H1 (cell line): ENCODE measurements at regions not wholly inside any gene's neighbourhood (a gene's known extent, or its start where the extent isn't known, plus 50 kb on each side); places are given as distances from the start of the nearest gene placed in this dataset.
A peak's percentile ranks its signal among the peaks of the same experiment; 100 is the strongest.

Experiments used
- CTCF ChIA-PET: fragments of 300-600 bp; sonication (Branson Sonifier 250); formaldehyde crosslinking; loops from one replicate; lab custom pipeline; 2021; ENCODE audit not compliant: partially characterized antibody; lab: Charles Lee
- POLR2A ChIA-PET: fragments of 300-600 bp; sonication (Branson Sonifier 250); formaldehyde crosslinking; loops from one replicate; lab custom pipeline; 2021; ENCODE audit warnings: inconsistent platforms; ENCODE audit not compliant: partially characterized antibody; lab: Charles Lee
- DNase-seq, 2 experiments: peaks; one replicate each; pipeline versions ENCODE4 v3.0.0 to v3.0.0-alpha.2; 2010 to 2022; ENCODE audit warnings: low spot score in 2 of 2, low read depth in 1 of 2, mixed read lengths in 1 of 2
- FAIRE-seq: peaks from 2 replicates; lab custom pipeline; 2011; peaks lifted over from hg19 to GRCh38; lab: Jason Lieb, UNC
- H2AFZ ChIP-seq: 2 replicates; pipeline ENCODE4 v1.8.1; 2012; ENCODE audit warnings: low read length, inconsistent platforms
- H2AK5ac ChIP-seq: 2 replicates; pipeline ENCODE4 v1.6.1; 2013; ENCODE audit warnings: low read depth, low read length
- H2BK120ac ChIP-seq: replicated peaks from 2 replicates; pipeline ENCODE3; 2013; ENCODE audit warnings: low read depth, low read length, inconsistent platforms
- H2BK12ac ChIP-seq: 2 replicates; pipeline ENCODE4 v1.6.1; 2013; ENCODE audit warnings: low read depth, low read length
- H2BK15ac ChIP-seq: 2 replicates; pipeline ENCODE4 v1.6.1; 2013; ENCODE audit warnings: low read length
- H2BK20ac ChIP-seq: 2 replicates; pipeline ENCODE4 v1.6.1; 2013; ENCODE audit warnings: low read length
- H2BK5ac ChIP-seq: 2 replicates; pipeline ENCODE4 v1.6.1; 2013; ENCODE audit warnings: low read depth, low read length
- H3K14ac ChIP-seq: 2 replicates; pipeline ENCODE4 v1.6.1; 2013; ENCODE audit warnings: inconsistent platforms; ENCODE audit not compliant: insufficient read length
- H3K18ac ChIP-seq: 2 replicates; pipeline ENCODE4 v1.6.1; 2013; ENCODE audit warnings: low read length; ENCODE audit errors: extremely low read depth
- H3K23ac ChIP-seq: 2 replicates; pipeline ENCODE4 v1.6.1; 2013; ENCODE audit warnings: inconsistent platforms; ENCODE audit not compliant: insufficient read length
- H3K23me2 ChIP-seq: 2 replicates; pipeline ENCODE4 v1.6.1; 2013; ENCODE audit warnings: low read depth, low read length
- H3K27ac ChIP-seq: 2 replicates; pipeline ENCODE4 v1.6.1; 2011; ENCODE audit warnings: low read depth, low read length, inconsistent platforms
- H3K27me3 ChIP-seq, 4 experiments: replicated peaks in 1 of 4; 1 replicate in 1 of 4; 2 replicates in 3 of 4; pipeline versions ENCODE4 v1.6.1 to v1.8.1; 2011 to 2013; ENCODE audit warnings: low read length in 3 of 4, mild to moderate bottlenecking in 3 of 4, inconsistent platforms in 2 of 4, mixed read lengths in 2 of 4, moderate library complexity in 1 of 4; ENCODE audit not compliant: control insufficient read depth in 3 of 4, insufficient read depth in 3 of 4; ENCODE audit errors: extremely low read depth in 1 of 4
- H3K36me3 ChIP-seq, 4 experiments: 2 replicates each; pipeline versions ENCODE4 v1.6.1 to v1.8.1; 2011 to 2013; ENCODE audit warnings: mild to moderate bottlenecking in 4 of 4, low read length in 3 of 4, moderate library complexity in 2 of 4, control low read depth in 1 of 4, inconsistent platforms in 1 of 4; ENCODE audit not compliant: insufficient read depth in 4 of 4, control insufficient read depth in 2 of 4
- H3K4ac ChIP-seq: replicated peaks from 2 replicates; pipeline ENCODE3; 2013; ENCODE audit warnings: low read length, low read depth, mixed read lengths, inconsistent platforms; ENCODE audit not compliant: insufficient read length
- H3K4me1 ChIP-seq, 4 experiments: replicated peaks in 1 of 4; 1 replicate in 1 of 4; 2 replicates in 3 of 4; pipeline versions ENCODE4 v1.6.1 to v1.8.1; 2011 to 2013; ENCODE audit warnings: low read length in 3 of 4, inconsistent platforms in 2 of 4, mixed read lengths in 1 of 4; ENCODE audit not compliant: insufficient read depth in 4 of 4, control insufficient read depth in 3 of 4
- H3K4me2 ChIP-seq, 2 experiments: 2 replicates each; pipeline versions ENCODE4 v1.6.1 to v1.8.1; 2011 to 2013; ENCODE audit warnings: low read depth in 2 of 2, low read length in 2 of 2, control low read depth in 1 of 2, inconsistent platforms in 1 of 2, mild to moderate bottlenecking in 1 of 2; ENCODE audit not compliant: insufficient read depth in 1 of 2
- H3K4me3 ChIP-seq, 4 experiments: fragments of 200-600, 300-600 bp in 1 of 4; sonication (generic), shearing (Covaris generic), sonication (Bioruptor Twin) in 1 of 4; 2 replicates each; pipeline versions ENCODE4 v1.5.1 to v1.8.1; 2011 to 2016; ENCODE audit warnings: low read length in 4 of 4, low read depth in 3 of 4, control low read depth in 2 of 4, inconsistent platforms in 2 of 4, mild to moderate bottlenecking in 2 of 4, mixed read lengths in 1 of 4, moderate library complexity in 1 of 4; ENCODE audit not compliant: insufficient read depth in 2 of 4; ENCODE audit errors: extremely low read depth in 1 of 4
- H3K56ac ChIP-seq: replicated peaks from 2 replicates; pipeline ENCODE3; 2013; ENCODE audit warnings: low read depth, mild to moderate bottlenecking, mixed read lengths, low read length, inconsistent platforms; ENCODE audit not compliant: insufficient read length
- H3K79me1 ChIP-seq: 2 replicates; pipeline ENCODE4 v1.6.1; 2013; ENCODE audit warnings: low read depth, low read length, control low read depth
- H3K79me2 ChIP-seq, 2 experiments: 2 replicates each; pipeline versions ENCODE4 v1.6.1 to v1.8.1; 2012 to 2013; ENCODE audit warnings: low read length in 2 of 2, mild to moderate bottlenecking in 2 of 2, inconsistent platforms in 1 of 2; ENCODE audit not compliant: insufficient read depth in 2 of 2, control insufficient read depth in 1 of 2
- H3K9ac ChIP-seq, 4 experiments: replicated peaks in 1 of 4; 1 replicate in 1 of 4; 2 replicates in 3 of 4; pipeline versions ENCODE4 v1.6.1 to v1.8.1; 2011 to 2013; ENCODE audit warnings: low read depth in 3 of 4, low read length in 3 of 4, control low read depth in 2 of 4, mild to moderate bottlenecking in 2 of 4, moderate library complexity in 2 of 4, inconsistent platforms in 1 of 4; ENCODE audit errors: extremely low read depth in 1 of 4
- H3K9me3 ChIP-seq, 2 experiments: 2 replicates each; pipeline versions ENCODE4 v1.6.1 to v1.8.1; 2012 to 2013; ENCODE audit warnings: mild to moderate bottlenecking in 2 of 2, moderate library complexity in 2 of 2, control low read depth in 1 of 2, inconsistent platforms in 1 of 2, low read depth in 1 of 2, low read length in 1 of 2, mixed read lengths in 1 of 2; ENCODE audit not compliant: insufficient read depth in 2 of 2
- H4K20me1 ChIP-seq, 2 experiments: replicated peaks in 1 of 2; 2 replicates each; pipeline versions ENCODE3 to v1.8.1; 2011 to 2013; ENCODE audit warnings: inconsistent platforms in 2 of 2, low read length in 2 of 2, mild to moderate bottlenecking in 1 of 2; ENCODE audit not compliant: insufficient read depth in 2 of 2, control insufficient read depth in 1 of 2
- H4K5ac ChIP-seq: 2 replicates; pipeline ENCODE4 v1.6.1; 2013; ENCODE audit warnings: low read length, low read depth, mixed read lengths, inconsistent platforms; ENCODE audit not compliant: insufficient read length
- H4K8ac ChIP-seq: 2 replicates; pipeline ENCODE4 v1.8.0; 2013; ENCODE audit warnings: mild to moderate bottlenecking, moderate library complexity, low read length, inconsistent platforms; ENCODE audit not compliant: insufficient read depth; ENCODE audit errors: extremely low read depth
- H4K91ac ChIP-seq: replicated peaks from 2 replicates; pipeline ENCODE3; 2013; ENCODE audit warnings: low read length, mixed read lengths, inconsistent platforms; ENCODE audit not compliant: insufficient read length
- BRCA1 ChIP-seq: IDR thresholded peaks from 2 replicates; pipeline ENCODE4 v1.6.1; 2012; ENCODE audit warnings: low read depth, low read length, improper control_type of control experiment
- FOSL1 ChIP-seq: IDR thresholded peaks from 2 replicates; pipeline ENCODE4 v1.6.1; 2011; ENCODE audit warnings: mild to moderate bottlenecking, low read depth, low read length, moderate library complexity; ENCODE audit not compliant: insufficient read depth
- RAD21 ChIP-seq, 2 experiments: IDR thresholded peaks in 1 of 2; conservative IDR thresholded peaks in 1 of 2; 2 replicates each; pipeline ENCODE4 v1.6.1; 2011; ENCODE audit warnings: low read depth in 2 of 2, low read length in 2 of 2, improper control_type of control experiment in 1 of 2, inconsistent platforms in 1 of 2, mild to moderate bottlenecking in 1 of 2, moderate library complexity in 1 of 2
- RXRA ChIP-seq: IDR thresholded peaks from 2 replicates; pipeline ENCODE4 v1.6.1; 2011; ENCODE audit warnings: low read depth, mild to moderate bottlenecking, low read length, moderate library complexity; ENCODE audit not compliant: insufficient read depth
- SAP30 ChIP-seq: fragments of 300-600 bp; sonication (generic); IDR thresholded peaks from 2 replicates; pipeline ENCODE4 v1.7.1; 2012; ENCODE audit warnings: low read length, moderate library complexity, mild to moderate bottlenecking, inconsistent platforms; ENCODE audit not compliant: insufficient read depth, insufficient replicate concordance
- WGBS, 2 experiments: shearing (Covaris generic) in 1 of 2; methylation state at CpG; one replicate each; pipeline versions ENCODE4 v1.1.6 to v1.1.7; 2013 to 2015; ENCODE audit warnings: low lambda C conversion rate in 2 of 2, mixed read lengths in 2 of 2, inconsistent platforms in 1 of 2, low coverage in 1 of 2, missing lambda C conversion rate in 1 of 2; ENCODE audit not compliant: insufficient replicate concordance in 2 of 2, insufficient coverage in 1 of 2, insufficient read length in 1 of 2; ENCODE audit errors: extremely low coverage in 1 of 2, missing lambda C conversion rate in 1 of 2; 5-methylcytosine and 5-hydroxymethylcytosine counted together
- TF ChIP-seq, protein P1 (sequence below), 3 experiments: IDR thresholded peaks; 1 replicate in 2 of 3; 2 replicates in 1 of 3; pipeline versions ENCODE4 v1.5.1 to v1.6.1; 2011; ENCODE audit warnings: low read length in 3 of 3, mild to moderate bottlenecking in 3 of 3, inconsistent platforms in 2 of 3, low read depth in 1 of 3, moderate library complexity in 1 of 3; ENCODE audit not compliant: insufficient read depth in 1 of 3; ENCODE audit errors: control extremely low read depth in 1 of 3

- 0 out of 2 replicates have a peak overlapping the region, but pooled peaks have one; percentile 49 for H2AFZ ChIP-seq
- peak in 1 of 2 experiments; percentile 54 for DNase-seq
- 88% methylated on average over 2 of the region's 2 CpGs; no CpG with 5 or more reads in 1 of the 2 experiments for WGBS, 2 experiments
Measured at GRCh38 chr7:41892356-41893100, 189.6 kb upstream of the INHBA start.

More at GRCh38 chr7:41892356-41893100, 189.6 kb upstream of the INHBA start:
- Histone ChIP-seq H2AK5ac (no peak overlapping the region), H3K79me2 (no peaks in the 10 kb centered on the region), H4K8ac (no peak overlapping the region), H3K27me3 (no peaks in the 10 kb centered on the region), H3K18ac (no peak overlapping the region)
- TF ChIP-seq, protein P1, sequence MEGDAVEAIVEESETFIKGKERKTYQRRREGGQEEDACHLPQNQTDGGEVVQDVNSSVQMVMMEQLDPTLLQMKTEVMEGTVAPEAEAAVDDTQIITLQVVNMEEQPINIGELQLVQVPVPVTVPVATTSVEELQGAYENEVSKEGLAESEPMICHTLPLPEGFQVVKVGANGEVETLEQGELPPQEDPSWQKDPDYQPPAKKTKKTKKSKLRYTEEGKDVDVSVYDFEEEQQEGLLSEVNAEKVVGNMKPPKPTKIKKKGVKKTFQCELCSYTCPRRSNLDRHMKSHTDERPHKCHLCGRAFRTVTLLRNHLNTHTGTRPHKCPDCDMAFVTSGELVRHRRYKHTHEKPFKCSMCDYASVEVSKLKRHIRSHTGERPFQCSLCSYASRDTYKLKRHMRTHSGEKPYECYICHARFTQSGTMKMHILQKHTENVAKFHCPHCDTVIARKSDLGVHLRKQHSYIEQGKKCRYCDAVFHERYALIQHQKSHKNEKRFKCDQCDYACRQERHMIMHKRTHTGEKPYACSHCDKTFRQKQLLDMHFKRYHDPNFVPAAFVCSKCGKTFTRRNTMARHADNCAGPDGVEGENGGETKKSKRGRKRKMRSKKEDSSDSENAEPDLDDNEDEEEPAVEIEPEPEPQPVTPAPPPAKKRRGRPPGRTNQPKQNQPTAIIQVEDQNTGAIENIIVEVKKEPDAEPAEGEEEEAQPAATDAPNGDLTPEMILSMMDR (IDR thresholded peaks at IDR 0.05; ENCODE audit: control extremely low read depth in 1 of 3, insufficient read depth in 1 of 3, low read depth in 1 of 3, low read length in 3 of 3), result peak; percentile 72 to 73 (median 73)
- TF ChIP-seq RAD21 (IDR thresholded peaks at IDR 0.05 in 1 of 2, conservative IDR thresholded peaks at IDR 0.05 in 1 of 2; ENCODE audit: low read depth in 2 of 2, low read length in 2 of 2), result peak; percentile 57 to 73
- no peak for TF ChIP-seq SAP30
- TF ChIP-seq BRCA1, result no peak
- no peak for TF ChIP-seq FOSL1
- TF ChIP-seq RXRA, result no peak
- TF ChIP-seq, all 59 proteins: peak for 2
- H3K4me2 ChIP-seq, result no peak overlapping the region
- H4K91ac ChIP-seq, result no peak overlapping the region
- no peak overlapping the region for H2BK20ac ChIP-seq
- H3K9me3 ChIP-seq, result no peaks in the 10 kb centered on the region
- no peaks in the 10 kb centered on the region for H4K20me1 ChIP-seq
- no peak overlapping the region for H2BK12ac ChIP-seq
- H3K4me3 ChIP-seq, result no peak overlapping the region
- no peak overlapping the region for H2BK120ac ChIP-seq
- ChIA-PET POLR2A (interaction anchor here (0.9 kb wide), 1 partner anchor 8 kb away, joined by 4 read pairs; no protein-coding TSS in a partner anchor), CTCF (interaction anchor here (0.6 to 2.4 kb wide), 16 partner anchors 9 to 190 kb away, joined by 3 to 8 read pairs (median 3); partner anchors contain the start of gene INHBA)
- no peaks in the 10 kb centered on the region for H3K36me3 ChIP-seq
- no peak overlapping the region for H3K9ac ChIP-seq
- no peak overlapping the region for H3K27ac ChIP-seq
- H3K79me1 ChIP-seq, result no peaks in the 10 kb centered on the region
- no peak overlapping the region for H3K23ac ChIP-seq
- H3K4me1 ChIP-seq, result no peaks in the 10 kb centered on the region
- no peak overlapping the region for H2BK15ac ChIP-seq
- no peak overlapping the region for H3K14ac ChIP-seq
- H2BK5ac ChIP-seq, result no peak overlapping the region
- no peak overlapping the region for H3K4ac ChIP-seq
- no peak overlapping the region for H3K56ac ChIP-seq
- no peak overlapping the region for H4K5ac ChIP-seq
- FAIRE-seq, result no peak
- no peaks in the 10 kb centered on the region for H3K23me2 ChIP-seq
